Heart left ventricle (tissue), 16 donors: ENCODE measurements at regions not wholly inside any gene's neighbourhood (a gene's known extent, or its start where the extent isn't known, plus 50 kb on each side); places are given as distances from the start of the nearest gene placed in this dataset.

Source experiments
- ATAC-seq, 4 donors: fragments of 200-7000 bp; cut with Tn5 transposase; one replicate each; pipeline ENCODE4 v1.9.1; 2020 to 2022; ENCODE audit warnings: moderate library complexity in 4 of 4, mild to moderate bottlenecking in 3 of 4, moderate number of reproducible peaks in 1 of 4
- DNase-seq, 5 donors: peaks; one replicate each; pipeline ENCODE4 v3.0.0-alpha.2; 2020
- H3K27ac ChIP-seq, 12 donors: fragments of 200-600 bp; sonication (generic) in 4 of 12; one replicate each; pipeline versions ENCODE4 v1.5.0 to v1.8.0; 2016 to 2022; ENCODE audit warnings: mild to moderate bottlenecking in 2 of 12
- H3K27me3 ChIP-seq, 9 donors: fragments of 200-600 bp; sonication (generic) in 2 of 9; one replicate each; pipeline versions ENCODE4 v1.5.1 to v1.8.0; 2016 to 2022; ENCODE audit warnings: mild to moderate bottlenecking in 3 of 9
- H3K36me3 ChIP-seq, 9 donors: fragments of 200-600 bp; sonication (generic) in 2 of 9; one replicate each; pipeline versions ENCODE4 v1.5.0 to v1.8.0; 2018 to 2022; ENCODE audit warnings: mild to moderate bottlenecking in 2 of 9
- H3K4me1 ChIP-seq, 12 donors: fragments of 200-600 bp; sonication (generic) in 4 of 12; one replicate each; pipeline versions ENCODE4 v1.5.0 to v1.8.0; 2016 to 2022; ENCODE audit warnings: mild to moderate bottlenecking in 3 of 12
- H3K4me3 ChIP-seq, 12 donors: fragments of 200-600 bp; sonication (generic) in 4 of 12; one replicate each; pipeline versions ENCODE4 v1.5.0 to v1.8.0; 2017 to 2022; ENCODE audit warnings: mild to moderate bottlenecking in 9 of 12, moderate library complexity in 4 of 12
- H3K9me3 ChIP-seq, 12 donors: fragments of 200-600 bp; sonication (generic) in 4 of 12; one replicate each; pipeline versions ENCODE4 v1.5.0 to v1.8.0; 2016 to 2022; ENCODE audit warnings: mild to moderate bottlenecking in 1 of 12
- CTCF ChIP-seq, 12 donors: fragments of 200-600 bp; sonication (generic) in 4 of 12; IDR thresholded peaks; one replicate each; pipeline versions ENCODE4 v1.5.0 to v1.8.0; 2018 to 2022; ENCODE audit warnings: antibody characterized with exemption in 12 of 12, mild to moderate bottlenecking in 5 of 12
- POLR2A ChIP-seq, 2 donors: fragments of 450-650 bp; IDR thresholded peaks; one replicate each; pipeline ENCODE4 v1.6.1; 2017; ENCODE audit warnings: antibody characterized with exemption in 2 of 2, mild to moderate bottlenecking in 2 of 2, moderate library complexity in 2 of 2
- WGBS, 4 donors: extraction: QIAGEN DNeasy Blood & Tissue Kit in 2 of 4; methylation state at CpG; one replicate each; pipeline versions ENCODE4 v1.1.5 to v1.1.7; 2013 to 2018; 5-methylcytosine and 5-hydroxymethylcytosine counted together
- intact Hi-C, 10 donors: fragments of 100-400 bp; cut with DNase I; formaldehyde crosslinking; loops; one replicate each; pipeline versions ENCODE4 v1.11.1 to v1.14.2; 2022
- donor health status: ischemic (EF 13 %, LVEDD 7.1; RV severe dilation, severe dysfunction).
- donor health status: healthy with polysubstance abuse.
- donor health status: DM: no; HTN: yes; CAD: no.
- donor health status: DM: no; HTN: no; CAD: no.
- donor health status: ischemic (EF 25% LVEDD 6.9; RV normal size, moderate dysfunction).
- donor health status: ischemic (EF 25% LVEDD 5.7; RV mildly dilated, moderate dysfunction).
- donor health status: healthy.
- donor health status: DM: yes; HTN: yes; CAD: no.
- donor health status: ischemic (EF 35%, LVEDD 5.7; RV mildly dilated, moderate dysfunction).
- donor health status: nonischemic (EF 11% LVEDD 7.7; RV severe dilation, severe dysfunction).
- donor health status: DM: yes; HTN: yes; CAD: no.
- donor health status: PGD.
- donor health status: ischemic (EF 29% LVEDD 5.4; RV normal size, mild dysfunction).
- donor health status: nonischemic (EF 23%, LVEDD 6.1; RV moderate dilation, normal function).

GRCh38 chrX:3231766-3232165 is 114.7 kb downstream of the MXRA5 start:
- TF ChIP-seq CTCF (IDR thresholded peaks at IDR 0.05) (no peak), POLR2A (IDR thresholded peaks at IDR 0.05) (no peak)
- 43 to 69% (median 58%) methylated on average over 7 of the region's 7 CpGs for WGBS, 4 donors

GRCh38 chrX:3230496-3230895 is 116.0 kb downstream of the MXRA5 start:
- peaks cover 0 to 9% (median 0%) of the 10 kb centered on the region in 12 donors for H3K4me1 ChIP-seq
- TF ChIP-seq CTCF (IDR thresholded peaks at IDR 0.05) (no peak), POLR2A (IDR thresholded peaks at IDR 0.05) (no peak)
- peaks cover 0 to under 1% (median 0%) of the 10 kb centered on the region in 12 donors for H3K9me3 ChIP-seq
- H3K27me3 ChIP-seq: no peaks in the 10 kb centered on the region
- WGBS, 4 donors: 58 to 76% (median 63%) methylated on average over 2 of the region's 2 CpGs
- H3K4me3 ChIP-seq: no peak overlapping the region
- intact Hi-C loops: no loop called here
- no peak overlapping the region for H3K27ac ChIP-seq
- DNase-seq (no peak), ATAC-seq (no peak)
- H3K36me3 ChIP-seq: no peaks in the 10 kb centered on the region

More at GRCh38 chrX:3231766-3232165, 114.7 kb downstream of the MXRA5 start:
- intact Hi-C loops: no loop called here
- Histone ChIP-seq H3K27me3 (no peaks in the 10 kb centered on the region), H3K27ac (peak overlapping the region in 2 of 12 donors; percentile 10 to 28), H3K36me3 (no peaks in the 10 kb centered on the region), H3K9me3 (peaks cover 0 to 6% (median 0%) of the 10 kb centered on the region in 12 donors), H3K4me1 (peaks cover 0 to 9% (median 0%) of the 10 kb centered on the region in 12 donors), H3K4me3 (no peak overlapping the region)
- DNase-seq: no peak
- ATAC-seq: no peak

- H3K9me3 ChIP-seq: no peaks in the 10 kb centered on the region
- DNase-seq (no peak), ATAC-seq (no peak)
- TF ChIP-seq CTCF (IDR thresholded peaks at IDR 0.05) (no peak), POLR2A (IDR thresholded peaks at IDR 0.05) (no peak)
- H3K27ac ChIP-seq: no peak overlapping the region
- H3K27me3 ChIP-seq: no peaks in the 10 kb centered on the region
- WGBS, 4 donors: 93 to 96% (median 95%) methylated on average over 1 of the region's 1 CpG
- H3K36me3 ChIP-seq: no peaks in the 10 kb centered on the region
- intact Hi-C loops: no loop called here
- no peaks in the 10 kb centered on the region for H3K4me1 ChIP-seq
- H3K4me3 ChIP-seq: no peak overlapping the region
Measured at GRCh38 chrX:3227526-3227925, 118.9 kb downstream of the MXRA5 start.

GRCh38 chrX:3226087-3226486 is 120.4 kb downstream of the MXRA5 start:
- Histone ChIP-seq H3K9me3 (no peaks in the 10 kb centered on the region), H3K27me3 (no peaks in the 10 kb centered on the region), H3K4me3 (no peak overlapping the region), H3K27ac (no peak overlapping the region), H3K36me3 (no peaks in the 10 kb centered on the region), H3K4me1 (no peaks in the 10 kb centered on the region)
- DNase-seq (no peak), ATAC-seq (no peak)
- intact Hi-C loops: no loop called here
- WGBS, 4 donors: 79 to 90% (median 82%) methylated on average over 2 of the region's 2 CpGs
- TF ChIP-seq CTCF (IDR thresholded peaks at IDR 0.05) (no peak), POLR2A (IDR thresholded peaks at IDR 0.05) (no peak)
